Panc1 (cell line): ENCODE measurements at regions not wholly inside any gene's neighbourhood (a gene's known extent, or its start where the extent isn't known, plus 50 kb on each side); places are given as distances from the start of the nearest gene placed in this dataset.

Experiments used
- ATAC-seq: fragments of 200-7000 bp; cut with Tn5 transposase; 2 replicates; pipeline ENCODE4 v1.9.1; 2020; ENCODE audit warnings: mild to moderate bottlenecking, moderate library complexity
- BruUV-seq: library from RNA; stranded (reverse); fragments of 400-500 nt; replicated peaks from 2 replicates; lab custom pipeline; 2021; lab: Mats Ljungman, UMichigan
- CTCF ChIA-PET: fragments of 300-600 bp; sonication (Branson Sonifier 250); formaldehyde crosslinking; loops from one replicate; lab custom pipeline; 2022; ENCODE audit warnings: antibody characterized with exemption; lab: Charles Lee
- POLR2A ChIA-PET: fragments of 300-600 bp; sonication (Branson Sonifier 250); formaldehyde crosslinking; loops from one replicate; lab custom pipeline; 2022; ENCODE audit warnings: antibody characterized with exemption; lab: Charles Lee
- DNase-seq: peaks from one replicate; pipeline ENCODE4 v3.0.0-alpha.2; 2010; ENCODE audit warnings: low read depth, low spot score
- H3K27ac ChIP-seq: 2 replicates; pipeline ENCODE4 v1.5.1; 2011; ENCODE audit warnings: mild to moderate bottlenecking, low read length, inconsistent platforms
- H3K27me3 ChIP-seq: fragments of 200-500 bp; sonication (Bioruptor generic); 2 replicates; pipeline ENCODE4 v1.6.0; 2014; ENCODE audit warnings: low read length, inconsistent platforms; ENCODE audit not compliant: control insufficient read depth, insufficient read depth
- H3K36me3 ChIP-seq: fragments of 200-500 bp; sonication (Bioruptor generic); 2 replicates; pipeline ENCODE4 v1.5.1; 2014; ENCODE audit warnings: inconsistent platforms, mild to moderate bottlenecking, low read length, moderate library complexity; ENCODE audit not compliant: control insufficient read depth, insufficient read depth
- H3K4me1 ChIP-seq: 2 replicates; pipeline ENCODE4 v1.5.1; 2011; ENCODE audit warnings: inconsistent platforms, mild to moderate bottlenecking, low read length, moderate library complexity; ENCODE audit not compliant: control insufficient read depth, insufficient read depth
- H3K4me3 ChIP-seq, 2 experiments: 2 replicates each; pipeline ENCODE4 v1.5.1; 2011 to 2012; ENCODE audit warnings: low read depth in 2 of 2, low read length in 2 of 2, mild to moderate bottlenecking in 2 of 2, inconsistent platforms in 1 of 2, moderate library complexity in 1 of 2
- H3K9me3 ChIP-seq: fragments of 200-500 bp; sonication (Bioruptor generic); 2 replicates; pipeline ENCODE4 v1.5.1; 2014; ENCODE audit warnings: low read depth, mild to moderate bottlenecking, inconsistent platforms, low read length, moderate library complexity; ENCODE audit not compliant: control insufficient read depth, insufficient read depth
- CTCF ChIP-seq: fragments of 450-650 bp; IDR thresholded peaks from 2 replicates; pipeline ENCODE4 v1.5.1; 2017; ENCODE audit warnings: mild to moderate bottlenecking
- POLR2AphosphoS5 ChIP-seq: IDR thresholded peaks from 2 replicates; pipeline ENCODE4 v1.6.1; 2012; ENCODE audit warnings: mild to moderate bottlenecking, low read depth, low read length, moderate library complexity
- REST ChIP-seq, 2 experiments: IDR thresholded peaks; 2 replicates each; pipeline ENCODE4 v1.6.1; 2011 to 2012; ENCODE audit warnings: low read depth in 2 of 2, control low read depth in 1 of 2, low read length in 1 of 2, mild to moderate bottlenecking in 1 of 2, moderate library complexity in 1 of 2; ENCODE audit not compliant: insufficient read depth in 1 of 2
- SIN3A ChIP-seq: IDR thresholded peaks from 2 replicates; pipeline ENCODE4 v1.6.1; 2012; ENCODE audit warnings: low read depth, mild to moderate bottlenecking, low read length, moderate library complexity, borderline replicate concordance; ENCODE audit not compliant: insufficient read depth
- TCF7L2 ChIP-seq: IDR thresholded peaks from 2 replicates; pipeline ENCODE4 v1.6.1; 2011; ENCODE audit warnings: mild to moderate bottlenecking, low read depth, low read length, inconsistent platforms
- in situ Hi-C: cut with HindIII; loops from 2 replicates; pipeline ENCODE4 v1.10.0; 2016; ENCODE audit warnings: low sequenced_read_pairs, low pct_unique_long_range_greater_than_20kb
- intact Hi-C: fragments of 100-400 bp; cut with micrococcal nuclease; formaldehyde crosslinking; loops from one replicate; pipeline ENCODE4 v1.10.0; 2022; ENCODE audit not compliant: unreplicated experiment

- POLR2A ChIA-PET, result interaction anchor here (0.6 kb wide), 2 partner anchors 18 to 592 kb away, joined by 9 to 12 read pairs; no protein-coding TSS in a partner anchor
- BruUV-seq, result no TSS peak
Observed at GRCh38 chr15:58252586-58253323, 114.6 kb downstream of the AQP9 start.

DNA sequence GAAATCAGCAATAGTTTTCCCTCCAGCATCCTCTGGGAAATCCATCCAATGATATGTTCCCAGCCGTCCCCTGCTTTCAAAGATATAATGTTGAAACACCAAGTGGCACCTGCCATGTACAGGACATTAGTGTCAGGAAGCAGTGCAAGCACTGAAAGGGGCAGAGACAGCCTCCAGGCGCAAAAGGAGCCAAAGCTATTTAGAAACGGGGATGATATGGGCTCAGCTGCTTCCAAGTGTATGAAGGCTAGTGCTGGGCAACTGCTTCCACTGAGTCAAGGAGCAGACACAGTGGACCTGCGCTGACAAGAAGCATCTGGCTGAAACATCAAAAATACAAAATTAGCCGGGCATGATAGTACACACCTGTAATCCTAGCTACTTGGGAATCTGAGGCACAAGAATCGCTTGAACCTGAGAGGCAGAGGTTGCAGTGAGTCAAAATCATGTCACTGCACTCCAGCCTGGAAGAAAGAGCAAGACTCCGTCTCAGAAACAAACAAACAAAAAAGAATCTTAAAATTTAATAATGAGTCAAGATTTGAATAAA, 119.7 kb downstream of the AQP9 start:
- ChIA-PET CTCF (no interaction called here), POLR2A (no interaction called here)
- DNase-seq, result no peak
- no peak overlapping the region for H3K4me3 ChIP-seq
- no peaks in the 10 kb centered on the region for H3K36me3 ChIP-seq
- H3K27ac ChIP-seq, result no peak overlapping the region
- H3K4me1 ChIP-seq, result no peaks in the 10 kb centered on the region
- no peaks in the 10 kb centered on the region for H3K27me3 ChIP-seq
- no peaks in the 10 kb centered on the region for H3K9me3 ChIP-seq
- TF ChIP-seq SIN3A (no peak), TCF7L2 (no peak), CTCF (no peak), POLR2AphosphoS5 (no peak), REST (IDR thresholded peaks at IDR 0.05; ENCODE audit: insufficient read depth in 1 of 2, low read depth in 2 of 2, low read length in 1 of 2) (no peak)
- intact Hi-C loops (no loop called here), in situ Hi-C loops (no loop called here)
- BruUV-seq, result no TSS peak
- ATAC-seq, result no peak

More at GRCh38 chr15:58252586-58253323, 114.6 kb downstream of the AQP9 start:
- ATAC-seq, result no peak
- H3K4me1 ChIP-seq, result no peaks in the 10 kb centered on the region
- CTCF ChIA-PET, result no interaction called here
- H3K9me3 ChIP-seq, result no peaks in the 10 kb centered on the region
- TF ChIP-seq REST (IDR thresholded peaks at IDR 0.05; ENCODE audit: insufficient read depth in 1 of 2, low read depth in 2 of 2, low read length in 1 of 2), result no peak
- TF ChIP-seq POLR2AphosphoS5, result no peak
- TF ChIP-seq TCF7L2, result no peak
- no peak for TF ChIP-seq SIN3A
- no peak for TF ChIP-seq CTCF
- no peak overlapping the region for H3K27ac ChIP-seq
- H3K27me3 ChIP-seq, result no peaks in the 10 kb centered on the region
- in situ Hi-C loops (no loop called here), intact Hi-C loops (no loop called here)
- H3K4me3 ChIP-seq, result no peak overlapping the region
- DNase-seq, result no peak
- no peaks in the 10 kb centered on the region for H3K36me3 ChIP-seq
